Peyer's patch (tissue), 4 donors: ENCODE measurements at regions not wholly inside any gene's neighbourhood (a gene's known extent, or its start where the extent isn't known, plus 50 kb on each side); places are given as distances from the start of the nearest gene placed in this dataset.

Source experiments
- DNase-seq, 3 donors: peaks; one replicate each; pipeline ENCODE4 v3.0.0-alpha.2; 2017 to 2019
- H3K27ac ChIP-seq, 4 donors: fragments of 200-600 bp; sonication (generic); one replicate each; pipeline ENCODE4 v1.5.1; 2016 to 2019
- H3K27me3 ChIP-seq, 2 donors: fragments of 200-600 bp; sonication (generic); one replicate each; pipeline ENCODE4 v1.5.1; 2019
- H3K36me3 ChIP-seq, 3 donors: fragments of 200-600 bp; sonication (generic); one replicate each; pipeline ENCODE4 v1.5.1; 2016 to 2019
- H3K4me1 ChIP-seq, 4 donors: fragments of 200-600 bp; sonication (generic); one replicate each; pipeline ENCODE4 v1.5.1; 2016 to 2019
- H3K4me3 ChIP-seq, 4 donors: fragments of 200-600 bp; sonication (generic); 1 replicate in 3 of 4; 2 replicates in 1 of 4; pipeline ENCODE4 v1.5.1; 2016 to 2019; ENCODE audit warnings: mild to moderate bottlenecking in 1 of 4
- H3K9me3 ChIP-seq, 4 donors: fragments of 200-600 bp; sonication (generic); one replicate each; pipeline ENCODE4 v1.5.1; 2016 to 2019; ENCODE audit warnings: mild to moderate bottlenecking in 1 of 4
- POLR2A ChIP-seq, 2 donors: fragments of 450-650 bp; IDR thresholded peaks; one replicate each; pipeline ENCODE4 v1.5.1; 2017; ENCODE audit warnings: antibody characterized with exemption in 2 of 2, mild to moderate bottlenecking in 2 of 2, moderate library complexity in 2 of 2
- TF ChIP-seq, protein P1 (sequence below), 6 experiments: fragments of 450-650 bp in 4 of 6; fragments of 200-600 bp in 2 of 6; sonication (generic) in 1 of 6; IDR thresholded peaks; one replicate each; pipeline ENCODE4 v1.5.1; 2017 to 2019; ENCODE audit warnings: antibody characterized with exemption in 6 of 6, mild to moderate bottlenecking in 3 of 6, moderate library complexity in 1 of 6

DNA sequence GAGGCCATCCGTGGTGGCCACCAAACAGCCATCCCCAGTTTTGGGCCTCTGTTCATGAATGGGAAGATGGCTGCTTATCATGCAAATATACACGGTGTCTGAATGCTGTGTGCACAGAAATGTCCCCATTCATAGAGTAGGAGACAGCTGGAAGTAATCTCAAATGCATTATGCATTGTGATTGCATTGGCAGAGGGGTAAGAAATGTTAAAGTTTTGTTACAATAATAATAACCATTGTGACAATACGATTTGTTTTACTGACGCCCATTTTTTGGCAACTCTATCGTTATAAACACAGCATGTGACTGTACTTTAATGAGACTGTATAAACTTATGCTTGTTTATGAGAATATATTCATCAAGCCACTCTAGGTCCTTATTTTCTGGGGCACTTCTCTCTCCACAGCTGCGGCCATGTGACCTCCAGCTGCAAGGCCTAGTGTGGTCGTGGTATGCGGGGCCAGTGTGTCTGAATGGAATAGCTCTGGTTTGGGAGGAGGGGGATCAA, 474.3 kb downstream of the VRK1 start:
- TF ChIP-seq, protein P1, sequence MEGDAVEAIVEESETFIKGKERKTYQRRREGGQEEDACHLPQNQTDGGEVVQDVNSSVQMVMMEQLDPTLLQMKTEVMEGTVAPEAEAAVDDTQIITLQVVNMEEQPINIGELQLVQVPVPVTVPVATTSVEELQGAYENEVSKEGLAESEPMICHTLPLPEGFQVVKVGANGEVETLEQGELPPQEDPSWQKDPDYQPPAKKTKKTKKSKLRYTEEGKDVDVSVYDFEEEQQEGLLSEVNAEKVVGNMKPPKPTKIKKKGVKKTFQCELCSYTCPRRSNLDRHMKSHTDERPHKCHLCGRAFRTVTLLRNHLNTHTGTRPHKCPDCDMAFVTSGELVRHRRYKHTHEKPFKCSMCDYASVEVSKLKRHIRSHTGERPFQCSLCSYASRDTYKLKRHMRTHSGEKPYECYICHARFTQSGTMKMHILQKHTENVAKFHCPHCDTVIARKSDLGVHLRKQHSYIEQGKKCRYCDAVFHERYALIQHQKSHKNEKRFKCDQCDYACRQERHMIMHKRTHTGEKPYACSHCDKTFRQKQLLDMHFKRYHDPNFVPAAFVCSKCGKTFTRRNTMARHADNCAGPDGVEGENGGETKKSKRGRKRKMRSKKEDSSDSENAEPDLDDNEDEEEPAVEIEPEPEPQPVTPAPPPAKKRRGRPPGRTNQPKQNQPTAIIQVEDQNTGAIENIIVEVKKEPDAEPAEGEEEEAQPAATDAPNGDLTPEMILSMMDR (IDR thresholded peaks at IDR 0.05), result no peak
- no peak for TF ChIP-seq POLR2A (IDR thresholded peaks at IDR 0.05)
- Histone ChIP-seq H3K4me1 (no peaks in the 10 kb centered on the region), H3K27ac (no peak overlapping the region), H3K36me3 (no peaks in the 10 kb centered on the region), H3K9me3 (no peaks in the 10 kb centered on the region), H3K4me3 (no peak overlapping the region), H3K27me3 (no peaks in the 10 kb centered on the region)
- DNase-seq, result no peak

DNA sequence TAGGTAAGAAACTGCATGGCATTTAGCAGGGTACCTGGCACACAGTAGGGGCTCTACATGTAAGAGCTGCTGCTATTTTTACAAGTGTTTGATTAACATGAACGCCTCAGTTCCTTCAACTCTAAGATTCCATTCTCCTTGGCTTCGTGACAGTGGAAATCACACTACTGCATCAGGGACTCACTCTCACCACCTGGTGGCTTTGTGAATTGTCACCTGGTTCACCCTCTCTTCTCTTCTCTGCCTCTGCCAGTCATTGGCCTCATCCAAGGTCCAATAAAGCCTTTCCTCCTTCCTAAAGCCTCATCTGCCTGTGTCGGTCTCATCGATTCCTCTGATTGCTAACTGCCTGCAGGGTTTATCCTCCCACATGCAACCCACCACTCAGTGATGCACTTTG, 476.4 kb downstream of the VRK1 start:
- TF ChIP-seq, protein P1 (IDR thresholded peaks at IDR 0.05), result no peak
- no peak for TF ChIP-seq POLR2A (IDR thresholded peaks at IDR 0.05)
- H3K4me1 ChIP-seq, result no peaks in the 10 kb centered on the region
- no peak overlapping the region for H3K27ac ChIP-seq
- DNase-seq, result no peak
- H3K4me3 ChIP-seq, result no peak overlapping the region
- H3K9me3 ChIP-seq, result no peaks in the 10 kb centered on the region
- H3K27me3 ChIP-seq, result no peaks in the 10 kb centered on the region
- H3K36me3 ChIP-seq, result no peaks in the 10 kb centered on the region

DNA sequence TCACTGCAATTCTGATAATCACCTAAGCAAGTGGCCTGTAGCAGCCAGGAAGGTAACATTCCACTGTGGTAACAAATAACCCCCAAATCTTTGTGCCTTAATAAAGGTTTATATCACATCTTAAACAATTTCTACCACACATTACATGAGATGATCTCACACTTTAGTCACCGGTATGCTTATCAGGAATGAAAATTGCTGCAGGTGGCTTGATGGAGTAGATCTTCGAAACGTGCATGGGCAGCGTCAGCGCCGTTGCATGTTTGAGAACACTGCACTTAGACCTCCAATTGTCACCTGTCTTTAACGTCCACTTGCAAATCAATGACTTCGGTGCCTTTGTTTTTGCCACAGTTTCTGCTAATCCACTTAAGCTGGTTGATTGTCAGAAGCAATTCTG, 477.4 kb downstream of the VRK1 start:
- Histone ChIP-seq H3K4me1 (no peaks in the 10 kb centered on the region), H3K4me3 (no peak overlapping the region), H3K36me3 (no peaks in the 10 kb centered on the region), H3K27me3 (no peaks in the 10 kb centered on the region), H3K27ac (no peak overlapping the region), H3K9me3 (no peaks in the 10 kb centered on the region)
- no peak for DNase-seq
- TF ChIP-seq, protein P1 (IDR thresholded peaks at IDR 0.05), result no peak
- no peak for TF ChIP-seq POLR2A (IDR thresholded peaks at IDR 0.05)

DNA sequence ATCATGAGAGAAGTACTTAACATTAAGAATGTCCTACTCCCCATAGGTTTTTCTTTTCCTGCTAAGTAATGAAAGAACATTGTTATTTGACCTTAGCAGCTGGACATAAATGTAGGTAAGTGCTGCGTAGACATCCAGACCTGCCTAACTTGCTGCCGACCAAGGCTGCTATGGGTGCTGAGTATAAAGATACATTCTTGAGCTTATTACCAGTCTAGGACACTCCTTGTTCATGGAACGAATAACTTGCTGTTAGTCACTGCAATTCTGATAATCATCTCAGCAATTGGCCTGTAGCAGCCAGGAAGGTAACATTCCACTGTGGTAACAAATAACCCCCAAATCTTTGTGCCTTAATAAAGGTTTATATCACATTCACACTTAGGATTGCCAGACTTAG, 478.1 kb downstream of the VRK1 start:
- Histone ChIP-seq H3K27ac (no peak overlapping the region), H3K27me3 (no peaks in the 10 kb centered on the region), H3K4me3 (no peak overlapping the region), H3K36me3 (no peaks in the 10 kb centered on the region), H3K9me3 (no peaks in the 10 kb centered on the region), H3K4me1 (no peaks in the 10 kb centered on the region)
- DNase-seq, result no peak
- TF ChIP-seq, protein P1 (IDR thresholded peaks at IDR 0.05), result no peak
- TF ChIP-seq POLR2A (IDR thresholded peaks at IDR 0.05), result no peak

DNA sequence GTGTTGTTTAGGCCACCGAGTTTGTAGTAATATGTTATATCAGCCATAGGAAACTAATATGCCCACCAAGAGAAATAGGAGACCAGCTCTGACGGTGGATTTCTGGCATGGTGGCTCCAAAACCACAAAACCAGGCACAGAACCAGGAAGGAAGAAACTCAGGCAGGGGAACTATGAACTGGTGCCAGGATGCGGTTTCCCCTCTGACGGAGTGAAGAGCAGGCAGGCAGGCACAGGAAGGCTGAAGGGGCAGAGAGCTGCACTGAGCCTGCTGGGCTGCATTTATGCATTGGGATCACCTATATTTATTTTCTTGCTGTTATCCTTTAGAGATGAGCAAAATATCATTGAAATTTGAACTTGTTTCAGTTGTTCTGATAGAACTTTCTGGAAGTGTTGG, 479.4 kb downstream of the VRK1 start:
- TF ChIP-seq, protein P1 (IDR thresholded peaks at IDR 0.05), result no peak
- no peak for TF ChIP-seq POLR2A (IDR thresholded peaks at IDR 0.05)
- H3K27ac ChIP-seq, result no peak overlapping the region

DNA sequence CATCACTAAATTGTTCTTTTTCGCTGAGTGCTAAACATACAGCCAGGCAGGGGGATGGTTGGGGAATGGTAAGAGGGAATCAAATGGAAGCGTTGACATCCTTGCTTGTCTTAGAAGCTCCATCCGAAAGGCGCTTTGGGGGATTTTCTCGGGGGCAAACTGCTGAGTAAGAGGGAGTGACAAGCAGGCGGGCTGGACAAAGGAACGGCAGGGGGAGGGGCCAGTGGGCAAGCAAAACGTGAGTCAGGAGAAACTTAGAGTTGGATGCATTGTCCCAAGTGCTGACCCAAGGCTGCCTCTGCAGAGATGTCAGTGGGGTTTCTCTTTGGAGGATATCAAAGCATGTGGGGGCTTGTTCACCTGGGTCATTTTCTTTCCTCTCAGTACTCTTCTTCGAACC, 480.5 kb downstream of the VRK1 start:
- no peak for DNase-seq
- Histone ChIP-seq H3K27me3 (no peaks in the 10 kb centered on the region), H3K4me3 (no peak overlapping the region), H3K27ac (no peak overlapping the region), H3K9me3 (no peaks in the 10 kb centered on the region), H3K4me1 (no peaks in the 10 kb centered on the region), H3K36me3 (no peaks in the 10 kb centered on the region)
- TF ChIP-seq, protein P1 (IDR thresholded peaks at IDR 0.05), result no peak
- TF ChIP-seq POLR2A (IDR thresholded peaks at IDR 0.05), result no peak

More for the DNA sequence above, 479.4 kb downstream of the VRK1 start:
- H3K4me1 ChIP-seq, result no peaks in the 10 kb centered on the region
- DNase-seq, result no peak
- no peaks in the 10 kb centered on the region for H3K27me3 ChIP-seq
- H3K4me3 ChIP-seq, result no peak overlapping the region
- no peaks in the 10 kb centered on the region for H3K9me3 ChIP-seq
- H3K36me3 ChIP-seq, result no peaks in the 10 kb centered on the region
